Body of pancreas (tissue), 4 donors: ENCODE measurements at regions not wholly inside any gene's neighbourhood (a gene's known extent, or its start where the extent isn't known, plus 50 kb on each side); places are given as distances from the start of the nearest gene placed in this dataset.
"Not testable (repeated sequence)": the region's sequence is repeated elsewhere in the genome, so short reads cannot be mapped to it uniquely, and the experiment has no call there.

Experiments
- ATAC-seq: fragments of 150-250 bp; one replicate; pipeline ENCODE4 v1.9.1; 2016
- DNase-seq, 4 donors: peaks; one replicate each; pipeline ENCODE4 v3.0.0-alpha.2; 2019
- H3K27ac ChIP-seq, 4 donors: fragments of 200-600 bp; sonication (generic); 1 replicate in 3 of 4; 2 replicates in 1 of 4; pipeline versions ENCODE4 v1.5.1 to v1.6.1; 2016 to 2019; ENCODE audit warnings: mild to moderate bottlenecking in 1 of 4, mixed read lengths in 1 of 4, moderate library complexity in 1 of 4
- H3K27me3 ChIP-seq, 2 donors: fragments of 200-600 bp; sonication (generic); one replicate each; pipeline ENCODE4 v1.6.0; 2016; ENCODE audit warnings: mild to moderate bottlenecking in 1 of 2
- H3K36me3 ChIP-seq, 2 donors: fragments of 200-600 bp; sonication (generic); replicated peaks in 1 of 2; 2 replicates each; pipeline ENCODE4 v1.5.1; 2016; ENCODE audit warnings: low read depth in 2 of 2; ENCODE audit not compliant: insufficient read depth in 1 of 2
- H3K4me1 ChIP-seq: fragments of 200-600 bp; sonication (generic); one replicate; pipeline ENCODE4 v1.6.0; 2016
- H3K4me3 ChIP-seq, 2 donors: fragments of 200-600 bp; sonication (generic); 1 replicate in 1 of 2; 2 replicates in 1 of 2; pipeline ENCODE4 v1.5.1; 2016 to 2019
- H3K9me3 ChIP-seq, 3 donors: fragments of 200-600 bp; sonication (generic); 1 replicate in 2 of 3; 2 replicates in 1 of 3; pipeline ENCODE4 v1.5.1; 2016
- POLR2A ChIP-seq, 3 donors: fragments of 450-650 bp; IDR thresholded peaks; one replicate each; pipeline ENCODE4 v1.6.1; 2016; ENCODE audit warnings: antibody characterized with exemption in 3 of 3, mild to moderate bottlenecking in 2 of 3
- WGBS, 2 donors: methylation state at CpG; one replicate each; pipeline ENCODE4 v1.1.5; 2017; 5-methylcytosine and 5-hydroxymethylcytosine counted together
- intact Hi-C: fragments of 100-400 bp; cut with DNase I; formaldehyde crosslinking; loops from one replicate; pipeline ENCODE4 v1.15.1; 2023
- TF ChIP-seq, protein P1 (sequence below), 7 experiments: fragments of 450-650 bp in 4 of 7; fragments of 200-600 bp in 3 of 7; sonication (generic) in 3 of 7; IDR thresholded peaks; one replicate each; pipeline ENCODE4 v1.5.1; 2016 to 2019; ENCODE audit warnings: antibody characterized with exemption in 7 of 7

DNA sequence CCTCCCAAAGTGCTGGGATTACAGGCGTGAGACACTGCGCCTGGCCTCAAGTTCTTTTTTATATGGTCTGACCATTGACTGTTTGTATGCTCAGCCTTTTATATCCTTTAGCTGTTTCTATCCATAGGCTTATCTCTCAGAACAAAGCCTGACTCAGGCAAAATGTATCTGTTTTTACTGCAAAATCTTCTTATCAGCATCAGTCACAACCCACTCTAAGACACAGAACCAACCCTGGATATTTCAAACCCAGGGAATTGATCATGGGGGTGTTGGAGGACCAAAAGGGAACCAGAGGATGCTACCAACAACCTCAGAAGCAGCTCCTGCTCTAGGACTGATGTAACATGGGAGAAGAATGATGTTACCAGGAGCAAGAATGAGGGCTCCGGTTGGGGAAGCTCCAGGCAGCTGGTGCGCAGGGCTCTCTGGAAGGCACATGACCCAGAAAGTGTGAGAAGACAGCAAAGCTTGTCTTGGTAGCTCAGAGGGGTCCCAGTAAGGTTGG, 75.3 kb upstream of the NCK2 start:
- Histone ChIP-seq H3K9me3 (no peaks in the 10 kb centered on the region), H3K36me3 (no peaks in the 10 kb centered on the region), H3K27ac (no peak overlapping the region), H3K4me3 (no peak overlapping the region), H3K4me1 (no peaks in the 10 kb centered on the region), H3K27me3 (no peaks in the 10 kb centered on the region)
- 88 to 94% methylated on average over 4 of the region's 4 CpGs for WGBS, 2 donors
- ATAC-seq: no peak
- intact Hi-C loops: no loop called here
- no peak for DNase-seq
- TF ChIP-seq, protein P1, sequence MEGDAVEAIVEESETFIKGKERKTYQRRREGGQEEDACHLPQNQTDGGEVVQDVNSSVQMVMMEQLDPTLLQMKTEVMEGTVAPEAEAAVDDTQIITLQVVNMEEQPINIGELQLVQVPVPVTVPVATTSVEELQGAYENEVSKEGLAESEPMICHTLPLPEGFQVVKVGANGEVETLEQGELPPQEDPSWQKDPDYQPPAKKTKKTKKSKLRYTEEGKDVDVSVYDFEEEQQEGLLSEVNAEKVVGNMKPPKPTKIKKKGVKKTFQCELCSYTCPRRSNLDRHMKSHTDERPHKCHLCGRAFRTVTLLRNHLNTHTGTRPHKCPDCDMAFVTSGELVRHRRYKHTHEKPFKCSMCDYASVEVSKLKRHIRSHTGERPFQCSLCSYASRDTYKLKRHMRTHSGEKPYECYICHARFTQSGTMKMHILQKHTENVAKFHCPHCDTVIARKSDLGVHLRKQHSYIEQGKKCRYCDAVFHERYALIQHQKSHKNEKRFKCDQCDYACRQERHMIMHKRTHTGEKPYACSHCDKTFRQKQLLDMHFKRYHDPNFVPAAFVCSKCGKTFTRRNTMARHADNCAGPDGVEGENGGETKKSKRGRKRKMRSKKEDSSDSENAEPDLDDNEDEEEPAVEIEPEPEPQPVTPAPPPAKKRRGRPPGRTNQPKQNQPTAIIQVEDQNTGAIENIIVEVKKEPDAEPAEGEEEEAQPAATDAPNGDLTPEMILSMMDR (IDR thresholded peaks at IDR 0.05): no peak
- no peak for TF ChIP-seq POLR2A (IDR thresholded peaks at IDR 0.05)

DNA sequence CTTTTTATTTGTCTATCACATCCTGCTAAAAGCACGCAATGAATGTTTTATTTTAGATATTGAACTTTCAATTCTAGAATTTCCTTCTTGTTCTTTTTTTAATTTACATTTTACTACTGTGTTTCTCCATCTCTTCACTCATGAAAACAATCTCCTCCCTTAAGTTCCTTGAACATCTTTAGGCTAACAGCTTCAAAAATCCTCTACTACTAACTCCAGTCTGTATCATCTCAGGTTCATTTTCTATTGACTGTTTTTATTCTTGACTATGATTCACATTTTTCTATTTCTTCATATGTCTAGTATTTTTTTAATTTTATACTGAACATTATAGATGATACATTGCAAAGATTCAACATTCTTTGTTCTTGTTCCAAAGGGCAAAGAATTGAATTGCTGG, 79.2 kb upstream of the NCK2 start:
- Histone ChIP-seq H3K27me3 (no peaks in the 10 kb centered on the region), H3K4me1 (no peaks in the 10 kb centered on the region), H3K4me3 (no peak overlapping the region), H3K9me3 (no peaks in the 10 kb centered on the region), H3K36me3 (no peaks in the 10 kb centered on the region), H3K27ac (no peak overlapping the region)
- TF ChIP-seq, protein P1 (IDR thresholded peaks at IDR 0.05): no peak
- TF ChIP-seq POLR2A (IDR thresholded peaks at IDR 0.05): no peak
- ATAC-seq: no peak
- no peak for DNase-seq
- 87 to 96% methylated on average over 1 of the region's 1 CpG for WGBS, 2 donors
- intact Hi-C loops: no loop called here

DNA sequence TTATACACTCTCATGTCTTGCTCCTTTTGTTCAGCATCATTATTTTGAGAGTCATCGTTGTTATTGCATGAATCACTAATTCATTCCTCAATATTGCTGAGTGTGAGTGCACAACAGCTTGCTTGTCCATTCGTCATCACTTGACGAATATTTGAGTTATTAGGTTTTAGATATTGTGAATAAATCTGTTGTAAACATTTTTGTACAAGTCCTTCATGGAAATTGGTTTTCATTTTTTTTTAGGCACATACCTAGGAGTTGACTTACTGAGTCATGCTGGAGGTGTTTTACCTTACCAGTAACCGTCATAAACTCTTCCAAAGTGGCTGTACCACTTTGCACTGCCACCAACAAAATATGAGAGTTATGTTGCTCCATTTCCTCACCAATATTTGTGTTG, 84.2 kb upstream of the NCK2 start:
- no peak overlapping the region for H3K4me3 ChIP-seq
- no peaks in the 10 kb centered on the region for H3K27me3 ChIP-seq
- 79 to 87% methylated on average over 4 of the region's 4 CpGs for WGBS, 2 donors
- no peaks in the 10 kb centered on the region for H3K36me3 ChIP-seq
- no peak overlapping the region for H3K27ac ChIP-seq
- DNase-seq: no peak
- no peak for ATAC-seq
- H3K4me1 ChIP-seq: no peaks in the 10 kb centered on the region
- TF ChIP-seq POLR2A (IDR thresholded peaks at IDR 0.05): no peak
- TF ChIP-seq, protein P1 (IDR thresholded peaks at IDR 0.05): no peak
- intact Hi-C loops: no loop called here
- H3K9me3 ChIP-seq: no peaks in the 10 kb centered on the region

DNA sequence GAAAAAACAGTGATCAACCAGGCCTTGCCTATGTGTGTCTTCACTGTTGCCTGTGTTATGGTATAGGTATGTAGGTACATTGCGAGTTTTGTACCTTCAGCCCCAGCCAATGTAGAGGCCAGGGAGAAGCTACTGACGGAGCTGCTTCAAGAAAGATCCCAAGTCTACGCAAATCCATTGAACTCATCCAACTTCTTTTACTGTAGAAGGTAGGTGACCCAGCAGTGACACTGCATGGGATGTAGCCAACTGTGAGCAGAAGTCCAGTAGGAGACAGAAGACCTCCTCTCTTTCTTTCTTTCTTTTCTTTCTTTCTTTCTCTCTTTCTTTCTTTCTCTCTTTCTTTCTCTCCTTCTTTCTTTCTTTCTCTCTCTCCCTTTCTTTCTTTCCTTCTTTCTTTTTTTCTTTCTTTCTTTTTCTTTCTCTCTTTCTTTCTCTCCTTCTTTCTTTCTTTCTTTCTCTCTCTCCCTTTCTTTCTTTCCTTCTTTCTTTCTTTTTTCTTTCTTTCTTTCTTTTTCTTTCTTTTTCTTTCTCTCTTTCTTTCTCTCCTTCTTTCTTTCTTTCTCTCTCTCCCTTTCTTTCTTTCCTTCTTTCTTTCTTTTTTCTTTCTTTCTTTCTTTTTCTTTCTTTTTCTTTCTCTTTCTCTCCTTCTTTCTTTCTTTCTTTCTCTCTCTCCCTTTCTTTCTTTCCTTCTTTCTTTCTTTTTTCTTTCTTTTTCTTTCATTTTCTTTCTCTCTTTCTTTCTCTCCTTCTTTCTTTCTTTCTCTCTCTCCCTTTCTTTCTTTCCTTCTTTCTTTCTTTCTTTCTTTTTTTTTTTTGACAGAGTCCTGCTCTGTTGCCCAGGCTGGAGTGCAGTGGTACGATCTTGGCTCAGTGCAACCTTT, 88.7 kb upstream of the NCK2 start:
- H3K9me3 ChIP-seq, H3K27ac ChIP-seq, intact Hi-C loops, H3K4me3 ChIP-seq, DNase-seq, ATAC-seq, H3K27me3 ChIP-seq, H3K4me1 ChIP-seq, H3K36me3 ChIP-seq: not testable (repeated sequence)
- WGBS, 2 donors: 96 to 100% methylated on average over 4 of the region's 4 CpGs

DNA sequence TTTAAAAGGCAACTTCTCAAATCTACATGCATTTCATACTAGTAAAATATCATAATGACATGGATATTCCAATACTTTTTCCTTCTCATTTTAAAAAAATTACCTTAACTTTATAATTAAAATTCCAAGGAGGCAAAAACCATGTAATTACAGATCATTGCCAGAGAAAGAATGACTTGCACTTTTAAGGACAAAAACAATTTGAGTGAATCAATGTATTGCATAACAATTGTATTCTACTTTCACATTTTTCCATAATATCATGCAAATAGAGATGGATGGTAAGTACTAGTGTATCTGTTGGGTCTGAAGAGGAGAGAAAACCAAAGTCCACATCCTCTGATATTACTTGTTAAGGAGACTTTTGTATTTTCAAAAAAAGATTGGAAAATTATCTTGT, 89.5 kb upstream of the NCK2 start:
- H3K4me1 ChIP-seq: no peaks in the 10 kb centered on the region
- ATAC-seq (no peak), DNase-seq (no peak)
- H3K36me3 ChIP-seq: no peaks in the 10 kb centered on the region
- intact Hi-C loops: no loop called here
- H3K27ac ChIP-seq: no peak overlapping the region
- H3K27me3 ChIP-seq: no peaks in the 10 kb centered on the region
- no peak overlapping the region for H3K4me3 ChIP-seq
- TF ChIP-seq, protein P1 (IDR thresholded peaks at IDR 0.05): no peak
- no peak for TF ChIP-seq POLR2A (IDR thresholded peaks at IDR 0.05)
- H3K9me3 ChIP-seq: no peaks in the 10 kb centered on the region
